ENCODE measurements at regions not wholly inside any gene's neighbourhood (a gene's known extent, or its start where the extent isn't known, plus 50 kb on each side); places are given as distances from the start of the nearest gene placed in this dataset.
"Not testable (repeated sequence)": the region's sequence is repeated elsewhere in the genome, so short reads cannot be mapped to it uniquely, and the experiment has no call there.

DNA sequence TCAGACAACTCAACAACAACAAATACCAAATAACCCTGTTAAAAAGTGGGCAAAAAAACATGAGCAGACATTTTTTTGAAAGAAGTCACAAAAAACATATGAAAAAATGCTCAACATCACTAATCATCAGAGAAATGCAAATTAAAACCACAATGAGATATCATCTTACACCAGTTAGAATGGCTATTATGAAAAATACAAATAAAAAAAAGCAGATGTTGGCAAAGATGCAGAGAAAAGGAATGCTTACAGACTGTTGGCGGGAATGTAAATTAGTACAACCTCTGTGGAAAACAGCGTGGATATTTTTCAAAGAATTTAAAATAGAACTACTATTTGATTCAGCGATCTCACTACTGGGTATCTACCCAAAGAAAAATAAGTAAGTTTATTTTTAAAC is 114.0 kb downstream of the SLC38A4 start:
- no peak for DNase-seq (ENCODE audit: low read depth in 2 of 2)

DNA sequence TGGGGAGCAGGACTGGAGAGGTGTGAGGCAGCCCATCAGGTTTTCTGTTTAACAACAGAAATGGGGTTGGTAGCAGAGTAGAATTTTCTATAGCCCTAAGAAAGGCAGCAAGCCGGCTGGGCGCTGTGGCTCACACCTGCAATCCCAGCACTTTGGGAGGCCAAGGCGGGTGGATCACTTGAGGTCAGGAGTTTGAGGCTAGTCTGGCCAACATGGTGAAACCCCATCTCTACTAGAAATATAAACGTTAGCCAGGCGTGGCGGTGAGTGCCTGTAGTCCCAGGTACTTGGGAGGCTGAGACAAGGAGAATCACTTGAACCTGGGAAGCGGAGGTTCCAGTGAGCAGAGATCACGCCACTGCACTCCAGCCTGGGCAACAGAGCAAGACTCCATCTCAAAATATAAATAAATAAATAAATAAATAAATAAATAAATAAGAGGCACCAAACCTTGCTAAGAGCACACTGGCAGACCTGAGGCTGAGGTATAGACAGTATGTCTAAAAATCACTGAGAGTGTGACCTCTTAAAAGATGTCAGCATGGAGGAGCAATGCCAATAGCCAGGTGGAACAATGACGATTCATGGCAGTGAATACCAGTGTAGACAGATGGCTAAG is 115.6 kb downstream of the SLC38A4 start:
- no peak for DNase-seq (ENCODE audit: low read depth in 2 of 2)

DNA sequence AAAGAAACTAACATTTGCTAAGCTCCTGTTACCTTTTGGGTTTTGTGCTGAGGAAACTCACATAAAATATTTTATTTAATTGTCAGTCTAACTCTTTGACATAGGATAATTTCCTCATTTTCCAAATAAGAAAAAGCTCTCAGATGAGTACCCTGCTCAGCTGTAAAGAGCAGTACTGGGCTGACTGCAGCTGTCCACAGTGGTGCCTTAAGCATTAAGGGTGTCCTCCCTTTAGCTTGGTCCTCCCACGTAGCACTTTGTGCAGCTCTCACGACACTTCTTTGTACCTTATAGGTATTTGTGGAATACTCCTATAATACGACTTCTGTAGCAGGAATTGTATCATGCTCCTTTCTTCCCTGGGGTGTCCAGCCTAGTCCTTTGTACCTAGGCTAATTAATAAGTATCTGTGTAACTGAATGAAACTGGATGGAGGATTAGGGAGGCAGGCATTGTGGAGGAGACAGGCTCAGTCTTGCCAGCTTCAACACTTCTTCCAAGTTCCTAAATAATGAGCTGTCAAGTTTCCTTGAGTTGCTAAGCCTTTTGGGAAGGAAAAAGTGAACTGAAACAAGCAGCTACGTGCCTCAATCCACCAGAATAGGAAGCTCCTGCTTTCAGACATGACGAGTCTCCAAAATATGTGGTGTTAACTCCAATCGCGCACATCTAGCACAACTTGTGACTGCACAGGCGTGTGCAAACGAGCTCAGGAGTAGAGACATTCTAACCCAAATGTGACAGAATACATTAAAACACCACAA is 123.0 kb downstream of the SLC38A4 start:
- DNase-seq (ENCODE audit: low read depth in 2 of 2) = no peak

DNA sequence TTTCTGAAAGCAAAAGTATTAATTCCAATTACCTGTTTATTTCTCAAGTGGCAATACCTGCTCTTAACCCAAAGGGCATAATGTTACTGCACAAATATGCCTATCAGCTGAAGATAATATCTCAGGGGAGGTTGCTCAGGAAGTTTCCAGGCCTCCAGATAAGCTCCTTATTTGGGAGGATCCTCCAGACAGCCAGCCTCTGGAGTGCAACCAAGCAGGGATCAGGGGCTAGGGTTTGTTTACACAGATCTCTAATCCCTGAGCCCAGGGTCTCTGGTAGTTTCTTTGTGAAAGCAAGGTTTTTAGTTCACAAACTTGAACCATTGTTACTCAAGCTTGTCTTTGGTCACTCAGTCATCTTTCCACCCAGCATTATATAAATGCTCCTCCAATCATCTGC is 124.4 kb downstream of the SLC38A4 start:
- DNase-seq (ENCODE audit: low read depth in 2 of 2) = no peak

DNA sequence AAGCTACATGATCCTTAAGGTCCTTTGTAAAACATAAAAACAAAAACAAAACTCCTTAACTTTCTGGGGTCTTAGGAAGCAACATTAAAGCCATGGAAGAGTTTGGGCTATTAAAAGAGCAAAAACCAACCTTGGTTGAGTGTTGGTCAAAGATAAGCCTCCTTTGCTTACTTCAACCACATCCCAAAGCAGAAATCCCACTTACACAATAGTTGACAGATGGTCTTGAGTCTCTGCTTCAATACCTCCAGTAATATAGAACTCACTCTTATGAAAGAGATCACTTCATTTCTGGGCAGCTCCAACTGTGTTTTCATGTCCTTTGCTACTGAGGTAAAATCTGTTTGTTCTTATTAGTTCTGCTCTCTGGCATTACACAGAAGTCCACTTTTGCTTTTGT is 125.8 kb downstream of the SLC38A4 start:
- DNase-seq (ENCODE audit: low read depth in 2 of 2) = no peak

DNA sequence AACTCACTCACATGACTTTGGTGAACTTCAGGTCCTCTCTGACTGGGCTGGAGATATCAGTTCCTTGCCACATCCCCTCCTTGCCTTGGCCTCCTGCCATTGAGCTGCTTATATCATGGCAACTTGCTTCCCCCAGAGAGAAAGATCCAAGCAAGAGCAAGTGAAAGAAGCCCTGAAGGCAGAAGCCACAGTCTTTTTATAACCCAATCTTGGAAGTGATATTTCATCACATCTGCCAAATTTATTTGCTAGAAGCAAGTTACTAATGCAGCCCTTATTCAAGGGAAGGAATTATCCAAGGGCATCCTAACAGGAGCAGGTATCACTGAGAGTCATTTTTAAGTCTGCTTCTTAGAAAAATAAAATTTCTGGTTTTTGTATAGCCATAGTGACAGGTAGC is 127.8 kb downstream of the SLC38A4 start:
- DNase-seq (ENCODE audit: low read depth in 2 of 2) = no peak

DNA sequence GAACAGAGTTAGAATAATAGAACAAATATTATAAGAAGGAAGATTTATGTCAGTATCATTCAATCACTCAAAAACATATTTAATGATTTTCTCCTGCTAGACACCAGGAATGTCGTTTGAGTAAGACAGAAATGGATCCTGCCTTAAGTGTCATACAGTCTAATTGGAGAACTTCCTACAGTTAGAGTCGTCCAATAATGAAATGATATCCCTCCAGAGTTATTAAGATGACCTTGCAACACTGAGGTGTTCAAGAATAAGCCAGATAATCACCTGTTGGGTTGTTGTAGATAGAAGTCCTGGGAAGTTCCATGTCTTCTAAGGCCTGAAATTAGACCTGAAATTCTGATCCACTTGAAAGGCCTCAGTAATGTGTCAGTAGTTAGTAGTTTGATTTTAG is 132.3 kb downstream of the SLC38A4 start:
- no peak for DNase-seq (ENCODE audit: low read depth in 2 of 2)

DNA sequence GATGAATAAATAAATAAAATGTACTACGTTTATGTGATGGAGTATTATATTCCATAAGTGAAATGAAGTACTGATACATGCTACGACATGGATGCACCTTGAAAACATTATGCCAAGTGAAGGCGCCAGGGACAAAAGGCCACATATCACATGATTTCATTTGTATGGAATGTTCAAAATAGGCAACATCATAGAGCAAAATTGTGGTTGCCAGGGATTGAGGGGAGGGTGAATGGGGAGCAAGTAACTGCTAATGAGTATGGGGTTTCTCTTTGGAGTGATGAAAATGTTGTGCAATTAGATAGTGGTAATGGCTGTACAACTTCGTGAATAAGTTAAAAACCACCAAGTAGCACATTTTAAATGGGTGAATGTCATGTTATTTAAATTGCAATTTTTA is 132.8 kb downstream of the SLC38A4 start:
- no peak for DNase-seq (ENCODE audit: low read depth in 2 of 2)

DNA sequence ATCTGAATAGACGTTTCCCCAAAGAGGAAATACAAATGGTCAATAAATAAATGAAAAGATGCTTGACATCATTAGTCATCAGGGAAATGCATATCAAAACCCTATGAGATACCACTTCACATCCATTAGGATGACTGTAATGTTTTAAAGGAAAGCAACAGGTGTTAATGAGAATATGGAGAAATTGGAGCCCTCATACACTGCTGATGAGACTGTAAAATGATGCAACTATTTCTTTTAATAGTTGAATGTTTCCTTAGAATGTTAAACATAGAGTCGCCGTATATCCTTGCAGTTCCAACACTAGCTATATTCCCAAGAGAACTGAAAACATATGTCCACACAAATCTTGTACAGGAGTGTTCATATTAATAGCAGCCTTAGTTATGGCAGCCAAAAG is 133.2 kb downstream of the SLC38A4 start:
- DNase-seq (ENCODE audit: low read depth in 2 of 2) = no peak

DNA sequence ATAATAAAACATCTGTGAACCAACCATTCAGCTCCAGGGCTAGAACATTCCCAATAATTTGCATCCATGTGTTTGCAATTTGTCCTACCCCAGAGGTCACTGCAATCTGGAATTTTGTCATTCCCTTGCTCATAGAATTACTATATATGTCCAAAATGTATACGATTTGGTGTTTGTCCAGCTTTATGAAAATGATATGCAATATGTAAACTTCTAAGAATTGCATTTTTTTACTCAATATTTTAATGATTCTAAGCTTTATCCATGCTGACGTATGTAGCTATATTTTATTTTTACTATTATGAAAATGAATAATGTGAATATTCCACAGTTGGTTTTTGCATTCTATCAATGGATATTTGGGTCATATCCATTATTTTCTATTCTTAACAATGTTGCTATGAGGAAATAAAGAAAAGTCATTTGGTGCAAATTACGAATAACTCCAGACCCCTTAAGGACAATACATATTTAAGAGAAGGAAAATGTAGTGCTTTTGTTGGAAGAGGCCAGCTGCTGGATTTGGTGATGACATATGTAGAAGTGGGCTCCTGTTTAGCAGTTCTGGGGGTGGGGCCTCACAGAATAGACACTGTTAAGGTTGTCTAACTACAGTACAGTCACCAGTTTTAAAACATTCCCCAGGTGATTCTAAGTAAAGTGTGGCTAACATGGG is 139.4 kb downstream of the SLC38A4 start:
- DNase-seq (ENCODE audit: low read depth in 2 of 2) = no peak

DNA sequence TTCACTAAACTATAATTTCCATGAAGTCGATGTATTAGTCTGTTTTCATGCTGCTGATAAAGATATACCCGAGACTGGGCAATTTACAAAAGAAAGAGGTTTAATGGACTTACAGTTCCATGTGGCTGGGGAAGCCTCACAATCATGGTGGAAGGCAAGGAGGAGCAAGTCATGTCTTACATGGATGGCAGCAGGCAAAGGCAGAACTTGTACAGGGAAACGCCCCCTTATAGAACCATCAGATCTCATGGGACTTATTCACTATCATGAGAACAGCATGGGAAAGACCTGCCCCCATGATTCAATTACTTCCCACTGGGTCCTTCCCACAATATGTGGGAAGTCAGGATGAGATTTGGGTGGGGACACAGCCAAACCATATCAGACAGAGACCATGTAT is 141.6 kb downstream of the SLC38A4 start:
- DNase-seq (ENCODE audit: low read depth in 2 of 2) = not testable (repeated sequence)

DNA sequence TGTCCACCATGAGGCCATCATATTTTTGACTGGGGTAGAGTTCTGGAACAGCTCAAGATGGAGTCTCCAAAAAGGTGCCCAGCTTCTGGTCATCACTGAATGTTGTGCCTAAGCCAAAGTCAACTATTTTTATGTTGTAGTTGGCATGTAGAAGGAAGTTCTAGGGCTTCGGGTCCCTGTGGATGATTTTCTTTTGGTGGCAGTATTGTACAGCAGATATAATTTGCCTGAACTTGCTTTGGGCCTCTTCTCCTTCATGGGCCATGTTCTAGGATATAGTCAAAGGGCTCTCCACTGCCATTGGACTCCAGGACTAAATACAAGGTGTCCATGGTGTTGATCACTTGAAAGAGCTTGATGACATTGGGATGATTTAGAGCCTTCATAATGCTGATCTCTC is 143.6 kb downstream of the SLC38A4 start:
- DNase-seq (ENCODE audit: low read depth in 2 of 2) = no peak

DNA sequence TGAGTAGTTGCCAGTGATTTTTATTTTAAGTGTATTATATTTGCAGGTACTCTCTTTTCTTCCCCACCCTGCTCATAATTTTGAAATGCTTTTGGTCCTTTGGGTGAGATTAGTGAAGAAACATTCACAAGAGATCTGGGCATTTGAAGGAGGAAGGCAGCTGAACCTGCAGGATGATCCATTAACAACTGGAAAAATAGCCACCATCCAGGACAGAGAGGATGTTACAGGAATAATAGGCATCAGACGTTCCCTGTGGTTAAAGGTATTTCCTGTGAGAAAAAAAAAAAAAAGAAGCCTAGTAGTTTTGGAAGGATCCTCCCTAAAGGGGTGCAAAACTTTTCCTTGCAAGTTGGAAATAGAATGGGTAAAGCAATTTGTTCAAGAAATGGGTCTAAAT is 145.3 kb downstream of the SLC38A4 start:
- DNase-seq (ENCODE audit: low read depth in 2 of 2) = no peak

DNA sequence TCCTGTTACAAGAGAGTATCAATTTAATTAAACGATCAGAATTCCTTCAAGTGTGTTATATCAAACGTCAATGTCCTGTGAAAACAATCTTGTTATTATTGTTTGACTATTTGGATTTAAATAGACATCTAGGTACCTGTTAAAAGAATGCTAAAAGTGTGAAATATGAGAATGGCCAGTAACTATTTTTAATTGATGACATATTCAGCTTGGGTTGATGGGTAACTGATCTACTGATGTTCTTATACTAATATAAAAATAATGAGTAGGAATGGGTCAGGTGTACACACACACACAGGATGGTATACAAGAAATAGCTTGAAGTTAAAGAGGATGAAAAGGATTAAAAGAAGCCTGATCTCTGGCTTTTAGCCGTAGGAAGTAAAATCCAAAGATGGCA is 146.0 kb downstream of the SLC38A4 start:
- DNase-seq (ENCODE audit: low read depth in 2 of 2) = no peak

DNA sequence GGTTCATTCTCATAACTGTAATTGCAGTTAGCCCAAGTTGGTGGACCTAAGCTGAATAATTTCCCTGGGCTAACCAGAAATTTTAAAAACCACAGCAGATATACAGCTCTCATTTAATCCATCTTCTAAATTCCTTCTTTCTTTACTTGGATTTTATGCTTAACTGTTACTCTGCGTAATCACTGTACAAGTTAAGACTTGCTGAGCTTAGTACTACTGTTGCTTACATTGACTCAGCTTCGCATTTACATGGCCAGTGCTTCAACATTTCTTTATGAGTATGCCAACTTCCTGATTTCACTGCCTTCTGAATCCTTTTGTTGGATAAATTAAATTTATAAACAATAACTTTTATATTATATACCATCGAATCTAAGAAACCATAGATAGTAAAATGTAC is 147.4 kb downstream of the SLC38A4 start:
- no peak for DNase-seq (ENCODE audit: low read depth in 2 of 2)

DNA sequence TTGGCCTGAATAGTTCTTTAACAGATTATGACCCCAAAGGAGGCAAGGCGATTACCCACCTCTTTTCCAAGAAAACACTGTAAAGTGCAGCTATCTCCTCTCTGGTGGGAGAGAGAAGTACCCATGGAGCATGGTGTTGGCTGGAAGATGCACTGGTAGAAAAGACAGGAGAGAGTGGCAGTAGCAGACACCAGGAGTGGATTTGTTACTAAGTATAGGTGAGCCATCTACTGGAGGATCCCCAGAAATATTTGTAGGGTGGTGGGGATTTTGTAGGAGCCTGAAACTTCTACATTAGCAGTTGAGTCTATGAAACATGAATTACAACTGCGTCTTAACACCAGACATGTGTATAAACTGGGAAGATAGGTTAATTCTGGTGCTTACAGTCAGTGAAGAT is 148.0 kb downstream of the SLC38A4 start:
- no peak for DNase-seq (ENCODE audit: low read depth in 2 of 2)

DNA sequence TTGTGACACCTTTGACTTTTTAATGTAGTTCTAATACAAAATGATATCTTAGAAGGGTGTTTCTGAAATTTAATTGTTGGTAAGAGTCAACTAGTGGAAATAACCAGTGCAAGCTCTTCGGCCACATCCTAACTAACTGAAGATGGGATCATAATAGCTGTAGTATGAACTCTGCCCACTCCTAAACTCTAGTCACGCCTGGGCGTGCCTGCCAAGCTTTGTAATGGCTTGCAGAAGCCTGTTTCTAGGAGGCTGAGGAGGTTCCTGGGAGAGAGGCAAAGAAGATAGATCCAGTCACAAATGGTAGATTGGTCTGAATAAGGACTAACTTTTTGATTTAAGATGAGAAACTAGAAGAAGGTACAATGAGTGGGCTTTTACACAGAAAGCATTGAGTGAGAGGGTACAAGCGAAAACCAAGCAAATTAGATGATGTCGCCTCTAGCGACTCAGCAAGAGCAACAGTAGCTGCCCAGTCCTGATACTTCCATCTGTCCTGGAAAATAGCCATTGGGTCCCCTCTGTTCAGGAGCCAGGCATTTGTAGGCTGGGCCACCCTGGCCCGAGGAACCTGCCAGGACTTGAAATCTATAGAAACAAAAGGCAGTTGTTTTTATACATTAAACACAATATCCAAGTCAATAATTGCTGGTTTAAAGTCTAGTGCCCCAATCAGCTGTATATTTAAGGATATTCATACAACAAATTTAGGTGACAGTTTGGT is 148.8 kb downstream of the SLC38A4 start:
- no peak for DNase-seq (ENCODE audit: low read depth in 2 of 2)

DNA sequence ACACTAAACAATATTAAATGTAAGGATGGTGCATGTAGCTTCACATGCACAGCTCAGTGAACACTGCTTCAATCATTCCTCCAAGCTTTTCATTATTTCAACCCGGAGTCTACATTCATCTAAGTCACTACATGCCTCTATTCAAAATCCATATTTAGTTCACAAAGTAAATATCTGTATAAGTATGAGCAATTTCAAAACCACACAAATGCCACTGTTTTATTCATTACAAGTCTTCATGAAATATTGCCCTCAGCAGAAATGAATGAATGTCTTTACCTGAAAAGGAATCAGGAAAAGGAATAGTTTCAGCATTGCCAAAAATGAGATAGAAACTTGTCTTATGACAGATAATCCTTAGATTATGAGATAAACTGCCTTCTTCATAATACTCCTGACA is 149.4 kb downstream of the SLC38A4 start:
- no peak for DNase-seq (ENCODE audit: low read depth in 2 of 2)

DNA sequence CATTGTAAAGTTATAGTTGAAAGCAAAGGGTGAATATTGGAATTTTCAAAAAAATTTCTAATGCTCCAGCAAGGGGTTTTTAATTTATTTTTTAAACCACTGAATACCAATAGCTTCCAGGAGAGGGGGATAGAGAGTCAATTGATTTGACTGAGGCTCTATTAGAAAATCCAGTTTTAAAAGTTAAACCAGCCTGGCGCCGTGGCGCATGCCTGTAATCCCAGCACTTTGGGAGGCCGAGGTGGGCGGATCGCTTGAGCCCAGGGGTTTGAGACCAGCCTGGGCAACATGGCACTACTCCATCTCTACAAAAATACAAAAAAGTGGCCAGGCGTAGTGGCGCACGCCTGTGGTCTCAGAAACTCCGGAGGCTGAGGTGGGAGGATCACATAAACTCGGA is 150.1 kb downstream of the SLC38A4 start:
- no peak for DNase-seq (ENCODE audit: low read depth in 2 of 2)

DNA sequence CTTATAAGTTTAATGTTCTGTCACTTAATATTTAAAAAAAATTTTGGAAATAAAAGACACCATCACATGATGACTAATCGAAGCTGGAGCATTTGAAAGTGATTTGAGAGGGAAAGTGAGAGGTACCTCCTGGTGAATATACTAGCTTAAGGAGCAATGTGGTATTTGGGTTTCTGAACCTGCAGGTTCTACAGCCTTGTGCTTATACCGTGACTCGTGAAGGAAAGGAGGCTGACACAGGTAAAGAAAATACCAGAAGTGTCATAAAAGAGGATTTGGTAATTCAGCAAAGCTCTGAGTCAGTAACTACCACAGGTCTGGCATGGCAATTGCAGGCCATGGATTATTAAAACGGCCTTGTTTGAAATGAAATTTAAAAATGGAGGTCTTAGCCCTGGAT is 151.0 kb downstream of the SLC38A4 start:
- DNase-seq (ENCODE audit: low read depth in 2 of 2) = no peak

DNA sequence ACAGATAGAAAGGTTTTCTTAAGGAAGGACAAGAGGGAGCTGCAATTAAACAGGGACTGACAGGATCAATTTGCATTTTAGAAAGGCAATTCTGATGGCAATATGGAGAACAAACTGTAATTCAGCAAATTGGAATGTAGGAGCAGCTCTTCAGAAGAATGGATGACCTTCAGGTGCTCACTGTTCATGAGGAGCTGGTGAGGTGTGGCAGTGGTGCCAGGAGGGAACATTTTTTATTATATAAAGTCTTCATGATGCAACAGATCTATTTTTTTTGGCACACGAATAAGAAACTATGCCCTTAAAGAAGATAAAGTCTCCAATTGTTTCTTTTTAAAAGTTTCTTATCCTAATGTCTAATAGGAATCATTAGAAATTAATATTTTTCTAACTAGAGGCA is 151.7 kb downstream of the SLC38A4 start:
- DNase-seq (ENCODE audit: low read depth in 2 of 2) = no peak

DNA sequence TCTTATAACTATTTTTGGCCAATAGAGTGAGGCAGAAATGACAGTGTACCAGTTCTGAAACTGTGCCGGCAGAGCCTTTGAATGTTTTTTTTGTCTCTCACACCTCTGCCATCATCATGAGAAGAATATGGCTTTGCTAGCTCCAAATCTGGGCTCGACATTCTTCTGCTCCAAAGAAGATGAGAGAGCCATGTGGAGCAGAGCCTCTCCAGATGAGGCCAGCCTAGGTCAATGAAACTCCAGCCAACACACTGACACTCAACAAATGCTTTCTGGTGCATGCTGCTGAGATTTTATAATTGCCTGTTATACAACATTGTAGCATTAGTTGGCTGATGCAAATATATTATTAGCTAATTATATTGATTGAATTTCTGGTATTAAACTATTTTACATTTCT is 154.7 kb downstream of the SLC38A4 start:
- DNase-seq (ENCODE audit: low read depth in 2 of 2) = no peak

DNA sequence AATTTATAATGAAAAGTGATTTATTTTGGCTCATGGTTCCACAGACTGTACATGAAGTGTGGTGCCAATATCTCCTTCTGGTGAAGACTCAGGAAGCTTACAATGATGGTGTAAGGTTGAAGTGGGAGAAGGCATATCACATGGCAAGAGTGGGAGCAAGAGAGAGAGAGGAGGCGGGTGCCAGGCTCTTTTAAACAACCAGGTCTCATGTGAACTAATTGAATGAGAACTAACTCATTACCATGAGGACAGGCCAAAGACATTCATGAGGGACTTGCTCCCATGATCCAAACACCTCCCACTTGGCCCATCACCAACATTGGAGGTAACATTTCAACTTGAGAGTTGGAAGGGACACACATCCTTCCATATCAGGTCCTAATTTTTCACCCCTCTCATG is 155.2 kb downstream of the SLC38A4 start:
- no peak for DNase-seq (ENCODE audit: low read depth in 2 of 2)
